ENCODE measurements at regions not wholly inside any gene's neighbourhood (a gene's known extent, or its start where the extent isn't known, plus 50 kb on each side); places are given as distances from the start of the nearest gene placed in this dataset.

DNA sequence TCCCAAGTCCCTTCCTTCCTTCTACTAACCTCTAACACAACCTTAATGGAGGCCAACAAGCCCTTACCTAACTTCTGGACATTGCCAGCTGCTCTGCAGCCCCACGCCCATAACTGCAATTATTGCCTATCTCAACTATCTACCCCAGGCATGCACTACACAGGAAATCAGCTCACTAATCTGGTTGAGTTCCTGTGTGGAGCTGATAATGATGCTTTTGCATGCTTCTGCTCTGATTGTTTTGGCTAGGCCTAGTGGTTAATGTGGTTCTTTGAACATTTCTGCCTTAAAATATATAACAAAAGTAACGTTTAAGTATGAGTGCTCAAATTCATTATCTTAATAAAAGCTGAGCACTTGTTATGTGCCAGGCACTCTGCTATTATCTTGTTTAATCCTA, 463.9 kb downstream of the MFSD1 start:
- Histone ChIP-seq H3K27ac (ENCODE audit: extremely low read depth, low read depth, low read length) (no peak overlapping the region), H3K9me3 (replicated peaks; ENCODE audit: control insufficient read depth, insufficient read depth, low read depth, low read length) (no peaks in the 10 kb centered on the region), H4K20me1 (replicated peaks; ENCODE audit: control insufficient read depth, insufficient read depth, low read length) (no peaks in the 10 kb centered on the region), H3K79me2 (ENCODE audit: control insufficient read depth, insufficient read depth, low read length) (no peaks in the 10 kb centered on the region), H3K4me1 (replicated peaks in 1 of 2; ENCODE audit: control insufficient read depth in 2 of 2, insufficient read depth in 2 of 2, low read length in 2 of 2) (no peaks in the 10 kb centered on the region), H3K4me3 (no peak overlapping the region), H2AFZ (ENCODE audit: low read depth, low read length) (no peak overlapping the region), H3K36me3 (ENCODE audit: control insufficient read depth, insufficient read depth, low read length) (no peaks in the 10 kb centered on the region), H3K27me3 (ENCODE audit: control insufficient read depth in 2 of 2, insufficient read depth in 2 of 2, low read length in 2 of 2) (no peaks in the 10 kb centered on the region), H3K4me2 (ENCODE audit: insufficient read depth, low read length) (no peak overlapping the region), H3K9me1 (ENCODE audit: control insufficient read depth, insufficient read depth, low read length) (no peaks in the 10 kb centered on the region), H3K9ac (ENCODE audit: insufficient read depth in 1 of 2, low read depth in 2 of 2, low read length in 2 of 2) (no peak overlapping the region)
- 0% methylated on average over 2 of the region's 2 CpGs for WGBS (ENCODE audit: insufficient coverage, low coverage, missing lambda C conversion rate)
- intact Hi-C loops (cut with micrococcal nuclease): no loop called here
- in situ Hi-C loops (cut with MboI): loop anchor here (10.0 kb wide), 1 partner anchor 739 kb away; no protein-coding TSS in a partner anchor
- CTCF ChIA-PET (ENCODE audit: low intra/inter-chr PET ratio): no interaction called here
- no peak for DNase-seq (ENCODE audit: extremely low read depth in 1 of 4, low spot score in 3 of 4)
- no peak for ATAC-seq
- POLR2A ChIA-PET: no interaction called here
- no TSS peak for BruUV-seq (replicated peaks)
- no peak for FAIRE-seq
- TF ChIP-seq ZNF253 (CRISPR knock-in tag; conservative IDR thresholded peaks at IDR 0.05) (no peak), ZFPM2 (CRISPR knock-in tag; IDR thresholded peaks at IDR 0.05) (no peak)
- TF ChIP-seq, protein P1, sequence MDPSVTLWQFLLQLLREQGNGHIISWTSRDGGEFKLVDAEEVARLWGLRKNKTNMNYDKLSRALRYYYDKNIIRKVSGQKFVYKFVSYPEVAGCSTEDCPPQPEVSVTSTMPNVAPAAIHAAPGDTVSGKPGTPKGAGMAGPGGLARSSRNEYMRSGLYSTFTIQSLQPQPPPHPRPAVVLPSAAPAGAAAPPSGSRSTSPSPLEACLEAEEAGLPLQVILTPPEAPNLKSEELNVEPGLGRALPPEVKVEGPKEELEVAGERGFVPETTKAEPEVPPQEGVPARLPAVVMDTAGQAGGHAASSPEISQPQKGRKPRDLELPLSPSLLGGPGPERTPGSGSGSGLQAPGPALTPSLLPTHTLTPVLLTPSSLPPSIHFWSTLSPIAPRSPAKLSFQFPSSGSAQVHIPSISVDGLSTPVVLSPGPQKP (CRISPR knock-in tag; IDR thresholded peaks at IDR 0.05): no peak

DNA sequence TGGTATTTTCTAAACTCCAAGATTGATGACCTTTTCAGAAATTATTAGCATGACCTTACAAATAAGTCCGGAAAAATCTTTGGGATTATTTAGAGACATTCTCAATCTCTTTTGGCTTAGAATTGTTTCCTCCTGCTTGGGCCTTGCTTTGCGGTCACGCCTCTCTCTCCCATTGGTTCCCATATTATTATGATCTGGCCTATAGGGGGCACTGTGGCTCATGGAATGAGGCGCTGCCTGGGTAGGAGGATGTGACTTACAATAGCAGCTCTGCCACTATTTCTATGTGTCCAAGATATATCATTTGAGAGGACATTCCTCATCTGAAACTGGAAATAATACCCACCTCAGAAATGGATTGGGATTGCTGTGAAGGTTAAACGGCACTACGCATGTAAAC, 464.9 kb downstream of the MFSD1 start:
- H3K4me3 ChIP-seq: no peak overlapping the region
- no peaks in the 10 kb centered on the region for H3K36me3 ChIP-seq (ENCODE audit: control insufficient read depth, insufficient read depth, low read length)
- H3K4me2 ChIP-seq (ENCODE audit: insufficient read depth, low read length): no peak overlapping the region
- peak; percentile 43 to 69 (median 64) for DNase-seq (ENCODE audit: extremely low read depth in 1 of 4, low spot score in 3 of 4)
- peak; percentile 49 for FAIRE-seq
- H4K20me1 ChIP-seq (replicated peaks; ENCODE audit: control insufficient read depth, insufficient read depth, low read length): no peaks in the 10 kb centered on the region
- H3K27me3 ChIP-seq (ENCODE audit: control insufficient read depth in 2 of 2, insufficient read depth in 2 of 2, low read length in 2 of 2): no peaks in the 10 kb centered on the region
- no peak overlapping the region for H2AFZ ChIP-seq (ENCODE audit: low read depth, low read length)
- H3K4me1 ChIP-seq (replicated peaks in 1 of 2; ENCODE audit: control insufficient read depth in 2 of 2, insufficient read depth in 2 of 2, low read length in 2 of 2): no peaks in the 10 kb centered on the region
- in situ Hi-C loops (cut with MboI): loop anchor here (10.0 kb wide), 1 partner anchor 738 kb away; no protein-coding TSS in a partner anchor
- H3K79me2 ChIP-seq (ENCODE audit: control insufficient read depth, insufficient read depth, low read length): no peaks in the 10 kb centered on the region
- no peaks in the 10 kb centered on the region for H3K9me3 ChIP-seq (replicated peaks; ENCODE audit: control insufficient read depth, insufficient read depth, low read depth, low read length)
- H3K27ac ChIP-seq (ENCODE audit: extremely low read depth, low read depth, low read length): no peak overlapping the region
- ChIA-PET CTCF (ENCODE audit: low intra/inter-chr PET ratio) (no interaction called here), POLR2A (no interaction called here)
- intact Hi-C loops (cut with micrococcal nuclease): no loop called here
- no peaks in the 10 kb centered on the region for H3K9me1 ChIP-seq (ENCODE audit: control insufficient read depth, insufficient read depth, low read length)
- no peak overlapping the region for H3K9ac ChIP-seq (ENCODE audit: insufficient read depth in 1 of 2, low read depth in 2 of 2, low read length in 2 of 2)
- 2% methylated on average over 6 of the region's 6 CpGs for WGBS (ENCODE audit: insufficient coverage, low coverage, missing lambda C conversion rate)
- BruUV-seq (replicated peaks): no TSS peak
- peak; percentile 88 for ATAC-seq
- no peak for TF ChIP-seq FOS (IDR thresholded peaks at IDR 0.05; ENCODE audit: extremely low read depth, insufficient read length)
- TF ChIP-seq, protein P2, sequence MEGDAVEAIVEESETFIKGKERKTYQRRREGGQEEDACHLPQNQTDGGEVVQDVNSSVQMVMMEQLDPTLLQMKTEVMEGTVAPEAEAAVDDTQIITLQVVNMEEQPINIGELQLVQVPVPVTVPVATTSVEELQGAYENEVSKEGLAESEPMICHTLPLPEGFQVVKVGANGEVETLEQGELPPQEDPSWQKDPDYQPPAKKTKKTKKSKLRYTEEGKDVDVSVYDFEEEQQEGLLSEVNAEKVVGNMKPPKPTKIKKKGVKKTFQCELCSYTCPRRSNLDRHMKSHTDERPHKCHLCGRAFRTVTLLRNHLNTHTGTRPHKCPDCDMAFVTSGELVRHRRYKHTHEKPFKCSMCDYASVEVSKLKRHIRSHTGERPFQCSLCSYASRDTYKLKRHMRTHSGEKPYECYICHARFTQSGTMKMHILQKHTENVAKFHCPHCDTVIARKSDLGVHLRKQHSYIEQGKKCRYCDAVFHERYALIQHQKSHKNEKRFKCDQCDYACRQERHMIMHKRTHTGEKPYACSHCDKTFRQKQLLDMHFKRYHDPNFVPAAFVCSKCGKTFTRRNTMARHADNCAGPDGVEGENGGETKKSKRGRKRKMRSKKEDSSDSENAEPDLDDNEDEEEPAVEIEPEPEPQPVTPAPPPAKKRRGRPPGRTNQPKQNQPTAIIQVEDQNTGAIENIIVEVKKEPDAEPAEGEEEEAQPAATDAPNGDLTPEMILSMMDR (IDR thresholded peaks at IDR 0.05 in 2 of 3, conservative IDR thresholded peaks at IDR 0.05 in 1 of 3; ENCODE audit: insufficient read depth in 2 of 3, low read depth in 1 of 3, low read length in 3 of 3): peak; percentile 34 to 51 (median 45); a peak in 5 of 6 replicates
- TF ChIP-seq TBL1XR1 (IDR thresholded peaks at IDR 0.05; ENCODE audit: low read length in 2 of 2): no peak
- TF ChIP-seq, protein P3, sequence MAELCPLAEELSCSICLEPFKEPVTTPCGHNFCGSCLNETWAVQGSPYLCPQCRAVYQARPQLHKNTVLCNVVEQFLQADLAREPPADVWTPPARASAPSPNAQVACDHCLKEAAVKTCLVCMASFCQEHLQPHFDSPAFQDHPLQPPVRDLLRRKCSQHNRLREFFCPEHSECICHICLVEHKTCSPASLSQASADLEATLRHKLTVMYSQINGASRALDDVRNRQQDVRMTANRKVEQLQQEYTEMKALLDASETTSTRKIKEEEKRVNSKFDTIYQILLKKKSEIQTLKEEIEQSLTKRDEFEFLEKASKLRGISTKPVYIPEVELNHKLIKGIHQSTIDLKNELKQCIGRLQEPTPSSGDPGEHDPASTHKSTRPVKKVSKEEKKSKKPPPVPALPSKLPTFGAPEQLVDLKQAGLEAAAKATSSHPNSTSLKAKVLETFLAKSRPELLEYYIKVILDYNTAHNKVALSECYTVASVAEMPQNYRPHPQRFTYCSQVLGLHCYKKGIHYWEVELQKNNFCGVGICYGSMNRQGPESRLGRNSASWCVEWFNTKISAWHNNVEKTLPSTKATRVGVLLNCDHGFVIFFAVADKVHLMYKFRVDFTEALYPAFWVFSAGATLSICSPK (IDR thresholded peaks at IDR 0.05; ENCODE audit: borderline replicate concordance): no peak
